ENCODE measurements at regions not wholly inside any gene's neighbourhood (a gene's known extent, or its start where the extent isn't known, plus 50 kb on each side); places are given as distances from the start of the nearest gene placed in this dataset.
"Not testable (repeated sequence)": the region's sequence is repeated elsewhere in the genome, so short reads cannot be mapped to it uniquely, and the experiment has no call there.

GRCh38 chr7:79552463-79552862, 99.0 kb upstream of the MAGI2 start:
- no peak for DNase-seq (ENCODE audit: low read depth in 2 of 2)

DNA sequence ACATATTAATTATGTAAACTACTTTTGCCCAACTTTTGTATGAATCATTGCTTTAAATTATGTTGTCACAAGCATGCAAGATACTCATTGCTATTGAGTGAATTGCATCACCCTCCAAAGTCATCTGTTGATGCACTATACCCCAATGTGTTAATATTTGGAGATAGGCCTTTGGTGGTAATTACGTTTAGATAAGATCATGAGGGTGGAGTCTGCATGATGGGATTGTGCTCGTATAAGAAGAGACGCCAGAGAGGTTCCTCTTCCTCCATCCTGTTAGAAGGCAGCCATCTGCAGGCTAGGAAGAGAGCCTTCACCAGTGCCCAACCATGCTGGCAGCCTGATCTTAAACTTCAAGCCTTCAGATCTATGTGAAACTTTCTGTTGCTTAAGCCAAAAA, 95.3 kb upstream of the MAGI2 start:
- DNase-seq (ENCODE audit: low read depth in 2 of 2): no peak

- no peak for DNase-seq (ENCODE audit: low read depth in 2 of 2)
Measured at GRCh38 chr7:79547132-79547531, 93.7 kb upstream of the MAGI2 start.

- DNase-seq (ENCODE audit: low read depth in 2 of 2): no peak
Measured at GRCh38 chr7:79540592-79540991, 87.1 kb upstream of the MAGI2 start.

GRCh38 chr7:79534128-79534527, 80.7 kb upstream of the MAGI2 start:
- no peak for DNase-seq (ENCODE audit: low read depth in 2 of 2)

DNA sequence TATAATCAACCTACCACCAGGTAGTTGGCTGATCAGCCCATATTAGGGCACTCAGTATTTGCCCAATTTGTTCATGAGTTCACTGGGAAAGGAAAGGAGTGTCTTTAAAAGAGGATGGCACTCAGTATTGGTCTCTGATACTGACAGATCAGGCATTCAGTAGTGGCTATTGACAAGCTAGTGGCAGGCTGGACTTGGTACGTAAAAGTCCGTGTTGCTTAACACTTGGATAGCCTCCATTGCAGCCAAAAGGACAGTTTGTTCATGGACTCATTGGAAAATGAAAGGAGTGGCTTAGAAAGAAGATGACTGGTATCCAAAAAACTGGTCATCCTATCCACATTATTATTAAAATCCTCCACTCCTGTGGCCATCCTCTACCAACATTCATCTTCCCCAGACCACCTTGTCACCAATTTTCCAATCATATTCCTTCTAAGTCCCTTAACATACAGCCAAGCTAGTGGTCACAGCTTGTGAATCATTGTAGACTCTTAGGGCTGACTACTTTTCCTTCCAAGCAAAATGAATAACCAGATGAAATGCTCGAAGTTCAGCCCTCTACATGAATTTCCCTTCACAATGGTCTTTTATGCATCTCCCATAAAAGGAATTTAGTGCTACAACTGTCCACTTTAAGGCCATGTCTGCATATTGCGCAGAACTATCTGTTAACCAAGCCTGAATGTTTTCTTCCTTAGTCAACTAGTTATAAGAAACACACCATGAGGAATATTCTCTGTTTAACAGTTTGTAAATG, 78.6 kb upstream of the MAGI2 start:
- DNase-seq (ENCODE audit: low read depth in 2 of 2): no peak

GRCh38 chr7:79531116-79531515, 77.6 kb upstream of the MAGI2 start:
- no peak for DNase-seq (ENCODE audit: low read depth in 2 of 2)

DNA sequence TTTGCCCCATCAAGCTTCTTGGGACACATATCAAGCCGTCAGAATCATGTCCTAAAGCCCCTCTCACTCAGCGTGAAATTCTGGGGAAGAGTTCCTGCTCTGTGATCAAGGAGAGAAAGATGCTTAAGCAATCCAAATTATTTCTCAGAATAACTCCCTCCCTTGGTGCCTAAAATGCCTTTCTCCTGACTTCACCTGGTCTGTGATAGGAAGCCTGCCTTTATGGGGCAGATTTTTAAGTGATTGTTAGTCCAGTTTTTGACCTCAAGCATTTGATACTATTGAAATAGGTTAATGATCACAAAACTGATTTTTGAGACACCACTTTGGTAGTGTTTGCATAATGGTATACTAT, 76.4 kb upstream of the MAGI2 start:
- no peak for DNase-seq (ENCODE audit: low read depth in 2 of 2)

- no peak for DNase-seq (ENCODE audit: low read depth in 2 of 2)
Measured at GRCh38 chr7:79529214-79529880, 75.9 kb upstream of the MAGI2 start.

DNA sequence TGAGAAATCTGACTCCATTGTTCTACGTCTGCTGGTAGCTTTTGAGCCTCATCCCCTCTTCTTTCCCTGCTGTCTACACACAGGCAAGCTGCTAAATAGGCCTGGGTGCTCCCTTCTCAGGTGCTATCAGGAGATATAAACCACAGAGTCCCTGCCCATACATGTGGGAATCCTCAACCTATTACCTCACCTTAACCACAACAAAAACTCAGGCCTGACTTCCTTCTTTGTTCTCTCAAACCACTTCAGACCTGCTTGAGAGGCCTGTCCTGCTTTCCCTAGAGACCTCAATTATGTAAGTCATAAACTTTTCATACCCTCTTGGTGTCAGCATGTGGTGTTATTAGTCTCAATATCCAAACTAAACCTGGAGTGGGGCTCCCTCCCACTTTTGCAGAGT, 75.0 kb upstream of the MAGI2 start:
- DNase-seq (ENCODE audit: low read depth in 2 of 2): no peak

DNA sequence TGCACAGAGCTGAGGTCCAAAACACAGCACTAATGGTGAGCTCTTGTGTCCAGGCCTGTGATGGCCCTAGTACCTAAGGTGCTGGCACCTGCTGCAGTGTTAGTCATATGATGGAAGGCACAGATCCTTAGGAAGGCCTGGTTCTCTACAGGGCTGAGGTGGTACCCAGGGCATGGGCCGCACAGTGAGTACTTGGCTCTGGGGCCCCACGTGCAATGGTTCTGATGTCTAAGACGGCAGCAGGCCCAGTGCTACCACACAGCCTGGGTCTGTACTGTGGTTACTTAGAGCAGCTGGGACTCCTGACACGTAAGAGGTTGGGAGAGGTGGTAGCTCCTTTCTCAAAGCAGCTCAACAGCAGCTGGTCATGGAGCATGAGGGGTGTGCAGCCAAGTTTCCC, 70.6 kb upstream of the MAGI2 start:
- no peak for DNase-seq (ENCODE audit: low read depth in 2 of 2)

GRCh38 chr7:79523436-79523835, 70.0 kb upstream of the MAGI2 start:
- peak; percentile 77 to 85 for DNase-seq (ENCODE audit: low read depth in 2 of 2)

DNA sequence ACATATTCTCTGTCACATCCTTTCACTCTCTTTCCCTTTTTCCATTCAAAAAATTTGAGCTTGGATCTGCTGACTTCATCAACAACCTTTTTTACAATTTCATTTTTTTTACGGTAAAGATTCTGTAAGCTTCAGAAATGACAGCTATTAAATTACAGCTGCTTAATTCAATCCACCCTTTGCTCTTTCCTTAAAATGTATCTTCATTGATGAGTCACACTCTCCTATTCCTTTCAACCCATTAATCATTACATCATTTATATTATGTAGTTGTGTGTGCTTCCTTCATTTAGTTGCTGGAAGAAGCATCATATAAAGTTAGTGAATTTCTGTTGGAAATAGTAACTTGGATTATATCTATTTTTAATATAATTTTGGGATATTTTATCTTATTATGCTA, 67.1 kb upstream of the MAGI2 start:
- DNase-seq (ENCODE audit: low read depth in 2 of 2): peak in 1 of 2 experiments; percentile 40

- no peak for DNase-seq (ENCODE audit: low read depth in 2 of 2)
Measured at GRCh38 chr7:79515358-79515757, 61.9 kb upstream of the MAGI2 start.

DNA sequence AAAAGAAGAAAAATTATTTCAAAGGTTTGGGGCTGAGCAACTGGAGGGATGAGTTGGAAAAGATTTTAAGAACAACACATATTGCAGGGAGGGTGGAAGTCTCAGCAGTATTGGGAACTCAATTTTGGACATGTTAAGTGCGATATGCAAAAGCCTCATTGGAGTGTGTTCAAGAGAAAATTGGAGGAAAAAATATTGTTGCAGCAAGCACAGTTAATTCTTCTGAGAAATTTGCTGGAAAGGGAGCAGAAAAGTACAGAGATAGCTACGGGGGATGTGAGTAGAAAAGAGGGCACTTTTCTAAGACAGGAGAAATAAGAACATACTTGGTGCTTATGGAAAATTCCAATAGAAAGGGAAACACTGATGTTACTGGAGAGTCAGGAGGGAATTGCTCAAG, 59.8 kb upstream of the MAGI2 start:
- no peak for DNase-seq (ENCODE audit: low read depth in 2 of 2)

DNA sequence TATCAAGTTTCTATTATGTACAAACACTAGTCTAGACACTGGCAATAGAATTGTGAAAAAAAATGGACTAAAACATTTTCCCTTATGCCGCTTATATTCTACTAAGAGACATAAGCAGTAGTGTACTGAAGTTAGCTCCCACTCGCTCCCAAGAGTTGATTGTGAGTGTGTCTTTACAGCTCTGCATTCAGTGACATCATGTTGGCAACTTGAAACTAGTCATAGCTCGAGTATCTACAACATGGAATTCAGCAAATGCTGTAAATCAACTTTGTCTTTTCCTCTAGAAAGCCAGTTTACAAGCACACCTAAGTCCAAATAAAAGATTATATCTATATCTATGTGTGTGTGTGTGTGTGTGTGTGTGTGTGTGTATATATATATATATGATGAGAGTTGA, 58.8 kb upstream of the MAGI2 start:
- DNase-seq (ENCODE audit: low read depth in 2 of 2): no peak

DNA sequence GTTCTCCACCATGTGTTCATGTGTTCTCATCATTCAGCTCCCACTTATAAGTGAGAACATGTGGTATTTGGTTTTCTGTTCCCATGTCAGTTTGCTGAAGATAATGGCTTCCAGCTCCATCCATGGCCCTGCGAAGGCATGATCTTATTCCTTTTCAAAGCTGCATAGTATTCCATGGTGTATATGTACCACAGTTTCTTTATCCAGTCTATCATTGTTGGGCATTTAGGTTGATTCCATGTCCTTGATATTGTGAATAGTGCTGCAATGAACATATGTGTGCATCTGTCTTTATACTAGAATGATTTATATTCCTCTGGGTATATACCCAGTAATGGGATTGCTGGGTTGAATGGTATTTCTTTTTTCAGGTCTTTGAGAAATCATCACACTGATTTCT, 57.6 kb upstream of the MAGI2 start:
- not testable (repeated sequence) for DNase-seq (ENCODE audit: low read depth in 2 of 2)

- DNase-seq (ENCODE audit: low read depth in 2 of 2): no peak
Measured at GRCh38 chr7:79507131-79507530, 53.7 kb upstream of the MAGI2 start.

DNA sequence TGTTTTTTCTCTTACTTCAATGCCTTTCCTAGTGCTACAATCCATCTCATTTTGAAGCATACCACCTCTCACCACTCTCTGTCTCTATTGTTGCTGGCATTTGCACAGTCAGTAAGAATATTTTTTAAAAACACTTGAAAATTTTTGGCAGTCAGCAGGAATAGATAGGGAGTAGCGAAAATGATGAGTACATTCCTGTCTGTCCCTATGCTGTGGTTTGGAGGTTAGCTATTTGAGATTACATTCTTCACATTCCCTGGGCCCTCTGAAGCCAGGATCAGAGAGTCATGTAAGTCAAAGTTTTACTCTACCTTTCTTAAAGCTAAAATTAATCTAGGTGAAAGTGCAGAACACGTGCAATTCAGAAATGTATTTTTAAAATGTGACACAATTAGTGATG, 53.0 kb upstream of the MAGI2 start:
- peak; percentile 56 to 58 for DNase-seq (ENCODE audit: low read depth in 2 of 2)

DNA sequence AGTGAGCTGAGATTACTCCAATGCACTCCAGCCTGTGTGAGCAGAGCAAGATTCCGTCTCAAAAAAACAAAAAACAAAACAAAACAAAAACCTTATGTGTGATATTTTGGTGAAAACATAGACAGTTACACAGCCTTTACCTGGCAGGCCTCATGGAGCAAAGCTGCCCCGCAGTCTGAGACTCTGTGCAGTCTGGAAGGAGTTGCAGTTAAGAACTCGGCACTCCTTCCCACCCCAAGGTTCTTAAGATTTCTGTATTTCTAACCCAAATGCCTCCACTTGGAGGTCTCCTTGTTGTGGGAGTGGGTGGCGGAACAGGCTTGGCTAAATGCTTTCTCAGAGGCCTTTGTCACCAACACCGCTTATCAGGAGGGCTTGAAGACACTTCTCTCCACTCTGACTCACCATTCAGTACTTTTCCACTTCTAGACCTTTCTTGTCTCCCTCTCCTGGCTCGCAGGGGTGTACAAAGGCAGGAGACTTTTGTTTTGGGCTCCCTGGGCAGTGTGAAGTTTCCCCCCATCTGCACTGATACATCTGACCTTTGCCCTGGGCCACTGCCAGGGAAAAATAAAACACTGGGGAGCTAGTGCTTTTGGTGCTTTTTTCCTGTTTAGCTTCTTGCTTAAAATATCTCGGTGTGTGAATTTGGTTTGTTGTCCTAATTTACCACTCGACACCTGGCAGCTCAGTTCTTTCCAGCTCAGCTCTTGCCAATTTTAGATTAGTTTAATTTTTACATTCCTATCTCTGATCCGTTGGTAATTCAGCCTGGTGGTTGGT, 51.3 kb upstream of the MAGI2 start:
- no peak for DNase-seq (ENCODE audit: low read depth in 2 of 2)

Data from fibroblast of skin of left biceps (primary cell).